H1 (cell line): ENCODE measurements at regions not wholly inside any gene's neighbourhood (a gene's known extent, or its start where the extent isn't known, plus 50 kb on each side); places are given as distances from the start of the nearest gene placed in this dataset.

ENCODE experiments used
- CTCF ChIA-PET: fragments of 300-600 bp; sonication (Branson Sonifier 250); formaldehyde crosslinking; loops from one replicate; lab custom pipeline; 2021; ENCODE audit not compliant: partially characterized antibody; lab: Charles Lee
- POLR2A ChIA-PET: fragments of 300-600 bp; sonication (Branson Sonifier 250); formaldehyde crosslinking; loops from one replicate; lab custom pipeline; 2021; ENCODE audit warnings: inconsistent platforms; ENCODE audit not compliant: partially characterized antibody; lab: Charles Lee
- DNase-seq, 2 experiments: peaks; one replicate each; pipeline versions ENCODE4 v3.0.0 to v3.0.0-alpha.2; 2010 to 2022; ENCODE audit warnings: low spot score in 2 of 2, low read depth in 1 of 2, mixed read lengths in 1 of 2
- FAIRE-seq: peaks from 2 replicates; lab custom pipeline; 2011; peaks lifted over from hg19 to GRCh38; lab: Jason Lieb, UNC
- H2AFZ ChIP-seq: 2 replicates; pipeline ENCODE4 v1.8.1; 2012; ENCODE audit warnings: low read length, inconsistent platforms
- H2AK5ac ChIP-seq: 2 replicates; pipeline ENCODE4 v1.6.1; 2013; ENCODE audit warnings: low read depth, low read length
- H2BK120ac ChIP-seq: replicated peaks from 2 replicates; pipeline ENCODE3; 2013; ENCODE audit warnings: low read depth, low read length, inconsistent platforms
- H2BK12ac ChIP-seq: 2 replicates; pipeline ENCODE4 v1.6.1; 2013; ENCODE audit warnings: low read depth, low read length
- H2BK15ac ChIP-seq: 2 replicates; pipeline ENCODE4 v1.6.1; 2013; ENCODE audit warnings: low read length
- H2BK20ac ChIP-seq: 2 replicates; pipeline ENCODE4 v1.6.1; 2013; ENCODE audit warnings: low read length
- H2BK5ac ChIP-seq: 2 replicates; pipeline ENCODE4 v1.6.1; 2013; ENCODE audit warnings: low read depth, low read length
- H3K14ac ChIP-seq: 2 replicates; pipeline ENCODE4 v1.6.1; 2013; ENCODE audit warnings: inconsistent platforms; ENCODE audit not compliant: insufficient read length
- H3K18ac ChIP-seq: 2 replicates; pipeline ENCODE4 v1.6.1; 2013; ENCODE audit warnings: low read length; ENCODE audit errors: extremely low read depth
- H3K23ac ChIP-seq: 2 replicates; pipeline ENCODE4 v1.6.1; 2013; ENCODE audit warnings: inconsistent platforms; ENCODE audit not compliant: insufficient read length
- H3K23me2 ChIP-seq: 2 replicates; pipeline ENCODE4 v1.6.1; 2013; ENCODE audit warnings: low read depth, low read length
- H3K27ac ChIP-seq: 2 replicates; pipeline ENCODE4 v1.6.1; 2011; ENCODE audit warnings: low read depth, low read length, inconsistent platforms
- H3K27me3 ChIP-seq, 4 experiments: replicated peaks in 1 of 4; 1 replicate in 1 of 4; 2 replicates in 3 of 4; pipeline versions ENCODE4 v1.6.1 to v1.8.1; 2011 to 2013; ENCODE audit warnings: low read length in 3 of 4, mild to moderate bottlenecking in 3 of 4, inconsistent platforms in 2 of 4, mixed read lengths in 2 of 4, moderate library complexity in 1 of 4; ENCODE audit not compliant: control insufficient read depth in 3 of 4, insufficient read depth in 3 of 4; ENCODE audit errors: extremely low read depth in 1 of 4
- H3K36me3 ChIP-seq, 4 experiments: 2 replicates each; pipeline versions ENCODE4 v1.6.1 to v1.8.1; 2011 to 2013; ENCODE audit warnings: mild to moderate bottlenecking in 4 of 4, low read length in 3 of 4, moderate library complexity in 2 of 4, control low read depth in 1 of 4, inconsistent platforms in 1 of 4; ENCODE audit not compliant: insufficient read depth in 4 of 4, control insufficient read depth in 2 of 4
- H3K4ac ChIP-seq: replicated peaks from 2 replicates; pipeline ENCODE3; 2013; ENCODE audit warnings: low read length, low read depth, mixed read lengths, inconsistent platforms; ENCODE audit not compliant: insufficient read length
- H3K4me1 ChIP-seq, 4 experiments: replicated peaks in 1 of 4; 1 replicate in 1 of 4; 2 replicates in 3 of 4; pipeline versions ENCODE4 v1.6.1 to v1.8.1; 2011 to 2013; ENCODE audit warnings: low read length in 3 of 4, inconsistent platforms in 2 of 4, mixed read lengths in 1 of 4; ENCODE audit not compliant: insufficient read depth in 4 of 4, control insufficient read depth in 3 of 4
- H3K4me2 ChIP-seq, 2 experiments: 2 replicates each; pipeline versions ENCODE4 v1.6.1 to v1.8.1; 2011 to 2013; ENCODE audit warnings: low read depth in 2 of 2, low read length in 2 of 2, control low read depth in 1 of 2, inconsistent platforms in 1 of 2, mild to moderate bottlenecking in 1 of 2; ENCODE audit not compliant: insufficient read depth in 1 of 2
- H3K4me3 ChIP-seq, 4 experiments: fragments of 200-600, 300-600 bp in 1 of 4; sonication (generic), shearing (Covaris generic), sonication (Bioruptor Twin) in 1 of 4; 2 replicates each; pipeline versions ENCODE4 v1.5.1 to v1.8.1; 2011 to 2016; ENCODE audit warnings: low read length in 4 of 4, low read depth in 3 of 4, control low read depth in 2 of 4, inconsistent platforms in 2 of 4, mild to moderate bottlenecking in 2 of 4, mixed read lengths in 1 of 4, moderate library complexity in 1 of 4; ENCODE audit not compliant: insufficient read depth in 2 of 4; ENCODE audit errors: extremely low read depth in 1 of 4
- H3K56ac ChIP-seq: replicated peaks from 2 replicates; pipeline ENCODE3; 2013; ENCODE audit warnings: low read depth, mild to moderate bottlenecking, mixed read lengths, low read length, inconsistent platforms; ENCODE audit not compliant: insufficient read length
- H3K79me1 ChIP-seq: 2 replicates; pipeline ENCODE4 v1.6.1; 2013; ENCODE audit warnings: low read depth, low read length, control low read depth
- H3K79me2 ChIP-seq, 2 experiments: 2 replicates each; pipeline versions ENCODE4 v1.6.1 to v1.8.1; 2012 to 2013; ENCODE audit warnings: low read length in 2 of 2, mild to moderate bottlenecking in 2 of 2, inconsistent platforms in 1 of 2; ENCODE audit not compliant: insufficient read depth in 2 of 2, control insufficient read depth in 1 of 2
- H3K9ac ChIP-seq, 4 experiments: replicated peaks in 1 of 4; 1 replicate in 1 of 4; 2 replicates in 3 of 4; pipeline versions ENCODE4 v1.6.1 to v1.8.1; 2011 to 2013; ENCODE audit warnings: low read depth in 3 of 4, low read length in 3 of 4, control low read depth in 2 of 4, mild to moderate bottlenecking in 2 of 4, moderate library complexity in 2 of 4, inconsistent platforms in 1 of 4; ENCODE audit errors: extremely low read depth in 1 of 4
- H3K9me3 ChIP-seq, 2 experiments: 2 replicates each; pipeline versions ENCODE4 v1.6.1 to v1.8.1; 2012 to 2013; ENCODE audit warnings: mild to moderate bottlenecking in 2 of 2, moderate library complexity in 2 of 2, control low read depth in 1 of 2, inconsistent platforms in 1 of 2, low read depth in 1 of 2, low read length in 1 of 2, mixed read lengths in 1 of 2; ENCODE audit not compliant: insufficient read depth in 2 of 2
- H4K20me1 ChIP-seq, 2 experiments: replicated peaks in 1 of 2; 2 replicates each; pipeline versions ENCODE3 to v1.8.1; 2011 to 2013; ENCODE audit warnings: inconsistent platforms in 2 of 2, low read length in 2 of 2, mild to moderate bottlenecking in 1 of 2; ENCODE audit not compliant: insufficient read depth in 2 of 2, control insufficient read depth in 1 of 2
- H4K5ac ChIP-seq: 2 replicates; pipeline ENCODE4 v1.6.1; 2013; ENCODE audit warnings: low read length, low read depth, mixed read lengths, inconsistent platforms; ENCODE audit not compliant: insufficient read length
- H4K8ac ChIP-seq: 2 replicates; pipeline ENCODE4 v1.8.0; 2013; ENCODE audit warnings: mild to moderate bottlenecking, moderate library complexity, low read length, inconsistent platforms; ENCODE audit not compliant: insufficient read depth; ENCODE audit errors: extremely low read depth
- H4K91ac ChIP-seq: replicated peaks from 2 replicates; pipeline ENCODE3; 2013; ENCODE audit warnings: low read length, mixed read lengths, inconsistent platforms; ENCODE audit not compliant: insufficient read length
- BACH1 ChIP-seq: IDR thresholded peaks from 2 replicates; pipeline ENCODE4 v1.6.1; 2012; ENCODE audit warnings: low read length, improper control_type of control experiment
- BCL11A ChIP-seq, 2 experiments: IDR thresholded peaks; one replicate each; pipeline ENCODE4 v1.6.1; 2011; ENCODE audit warnings: low read depth in 2 of 2, low read length in 2 of 2, mild to moderate bottlenecking in 2 of 2
- CBX8 ChIP-seq: fragments of 300-800, 300-1000 bp; sonication (generic); IDR thresholded peaks from 2 replicates; pipeline ENCODE4 v1.7.1; 2016; ENCODE audit warnings: low read depth, low read length, borderline replicate concordance
- CHD2 ChIP-seq: IDR thresholded peaks from 2 replicates; pipeline ENCODE4 v1.6.1; 2012; ENCODE audit warnings: low read length, improper control_type of control experiment
- EGR1 ChIP-seq: IDR thresholded peaks from 2 replicates; pipeline ENCODE4 v1.6.1; 2011; ENCODE audit warnings: low read depth, low read length, borderline replicate concordance
- EP300 ChIP-seq, 2 experiments: IDR thresholded peaks; 1 replicate in 1 of 2; 2 replicates in 1 of 2; pipeline ENCODE4 v1.6.1; 2011 to 2012; ENCODE audit warnings: low read depth in 2 of 2, low read length in 2 of 2, mild to moderate bottlenecking in 2 of 2, borderline replicate concordance in 1 of 2, inconsistent platforms in 1 of 2, moderate library complexity in 1 of 2
- EZH2 ChIP-seq: fragments of 200-600 bp; sonication (generic); IDR thresholded peaks from 2 replicates; pipeline ENCODE4 v1.7.1; 2012; ENCODE audit warnings: low read depth, mild to moderate bottlenecking, moderate library complexity, low read length, inconsistent platforms; ENCODE audit not compliant: severe bottlenecking
- RNF2 ChIP-seq: fragments of 200-900, 300-1000 bp; sonication (generic); IDR thresholded peaks from 2 replicates; pipeline ENCODE4 v1.7.1; 2016; ENCODE audit warnings: borderline replicate concordance, low read depth, mild to moderate bottlenecking, antibody characterized with exemption, low read length; ENCODE audit not compliant: poor library complexity, severe bottlenecking; ENCODE audit errors: missing control alignments
- SAP30 ChIP-seq: fragments of 300-600 bp; sonication (generic); IDR thresholded peaks from 2 replicates; pipeline ENCODE4 v1.7.1; 2012; ENCODE audit warnings: low read length, moderate library complexity, mild to moderate bottlenecking, inconsistent platforms; ENCODE audit not compliant: insufficient read depth, insufficient replicate concordance
- SIN3A ChIP-seq, 2 experiments: IDR thresholded peaks in 1 of 2; conservative IDR thresholded peaks in 1 of 2; 2 replicates each; pipeline ENCODE4 v1.6.1; 2011 to 2012; ENCODE audit warnings: low read length in 2 of 2, improper control_type of control experiment in 1 of 2, low read depth in 1 of 2, mild to moderate bottlenecking in 1 of 2
- SP2 ChIP-seq: IDR thresholded peaks from 2 replicates; pipeline ENCODE4 v1.6.1; 2012; ENCODE audit warnings: mild to moderate bottlenecking, low read length, inconsistent platforms
- TBP ChIP-seq: IDR thresholded peaks from 2 replicates; pipeline ENCODE4 v1.6.1; 2011; ENCODE audit warnings: low read depth, low read length, improper control_type of control experiment
- WGBS, 2 experiments: shearing (Covaris generic) in 1 of 2; methylation state at CpG; one replicate each; pipeline versions ENCODE4 v1.1.6 to v1.1.7; 2013 to 2015; ENCODE audit warnings: low lambda C conversion rate in 2 of 2, mixed read lengths in 2 of 2, inconsistent platforms in 1 of 2, low coverage in 1 of 2, missing lambda C conversion rate in 1 of 2; ENCODE audit not compliant: insufficient replicate concordance in 2 of 2, insufficient coverage in 1 of 2, insufficient read length in 1 of 2; ENCODE audit errors: extremely low coverage in 1 of 2, missing lambda C conversion rate in 1 of 2; 5-methylcytosine and 5-hydroxymethylcytosine counted together
- TF ChIP-seq, protein P1 (sequence below): IDR thresholded peaks from 2 replicates; pipeline ENCODE4 v1.6.1; 2011; ENCODE audit warnings: low read depth, mild to moderate bottlenecking, low read length; ENCODE audit not compliant: insufficient read depth

DNA sequence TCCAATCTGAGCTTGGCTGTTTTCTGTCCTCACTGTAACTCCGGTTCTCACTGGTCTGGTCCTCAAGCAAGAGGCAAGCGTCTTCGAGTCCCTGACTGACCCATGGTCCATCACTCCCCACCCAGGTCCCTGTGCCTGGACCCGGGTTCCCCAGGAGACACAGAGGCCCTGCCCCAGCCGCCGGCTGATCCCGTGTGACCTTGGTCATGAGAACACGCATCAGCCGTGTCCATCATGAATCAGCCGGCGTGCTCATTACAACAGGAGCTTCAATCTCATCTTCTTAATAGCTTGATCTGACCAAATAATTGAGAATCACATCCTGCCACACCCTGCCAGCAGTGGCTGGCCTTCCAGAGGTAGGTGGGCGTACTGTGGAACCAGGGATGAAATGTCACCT is 545.1 kb downstream of the BRD1 start:
- H2BK5ac ChIP-seq: no peak overlapping the region
- TF ChIP-seq CBX8: no peak
- TF ChIP-seq RNF2: no peak
- TF ChIP-seq, protein P1, sequence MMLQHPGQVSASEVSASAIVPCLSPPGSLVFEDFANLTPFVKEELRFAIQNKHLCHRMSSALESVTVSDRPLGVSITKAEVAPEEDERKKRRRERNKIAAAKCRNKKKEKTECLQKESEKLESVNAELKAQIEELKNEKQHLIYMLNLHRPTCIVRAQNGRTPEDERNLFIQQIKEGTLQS: no peak
- no peak for TF ChIP-seq CHD2
- no peak for TF ChIP-seq BCL11A (IDR thresholded peaks at IDR 0.05; ENCODE audit: low read depth in 2 of 2, low read length in 2 of 2)
- no peak for TF ChIP-seq TBP
- no peak for TF ChIP-seq EP300 (IDR thresholded peaks at IDR 0.05; ENCODE audit: borderline replicate concordance in 1 of 2, low read depth in 2 of 2, low read length in 2 of 2)
- no peak for TF ChIP-seq SAP30
- TF ChIP-seq EZH2: no peak
- TF ChIP-seq EGR1: no peak
- no peak for TF ChIP-seq BACH1
- TF ChIP-seq SP2: no peak
- no peak for TF ChIP-seq SIN3A (conservative IDR thresholded peaks at IDR 0.05 in 1 of 2, IDR thresholded peaks at IDR 0.05 in 1 of 2; ENCODE audit: low read depth in 1 of 2, low read length in 2 of 2)

More for the DNA sequence above, 545.1 kb downstream of the BRD1 start:
- ChIA-PET POLR2A (no interaction called here), CTCF (interaction anchor here (0.6 kb wide), 2 partner anchors 26 to 136 kb away, joined by 3 read pairs; no protein-coding TSS in a partner anchor)
- Histone ChIP-seq H3K4me2 (no peak overlapping the region), H3K4ac (no peak overlapping the region), H4K8ac (no peak overlapping the region), H4K20me1 (no peaks in the 10 kb centered on the region), H4K5ac (no peak overlapping the region), H2AFZ (no peak overlapping the region), H3K4me1 (no peaks in the 10 kb centered on the region; a peak in 1 of 7 replicates), H3K56ac (no peak overlapping the region), H3K23me2 (no peaks in the 10 kb centered on the region), H3K14ac (no peak overlapping the region), H3K9me3 (no peaks in the 10 kb centered on the region), H2BK20ac (no peak overlapping the region), H2BK15ac (no peak overlapping the region), H3K18ac (no peak overlapping the region), H2AK5ac (no peak overlapping the region), H3K36me3 (no peaks in the 10 kb centered on the region), H2BK120ac (no peak overlapping the region), H4K91ac (no peak overlapping the region), H3K4me3 (no peak overlapping the region), H2BK12ac (no peak overlapping the region), H3K23ac (no peak overlapping the region), H3K79me2 (no peaks in the 10 kb centered on the region), H3K79me1 (no peaks in the 10 kb centered on the region), H3K9ac (no peak overlapping the region), H3K27ac (no peak overlapping the region), H3K27me3 (no peaks in the 10 kb centered on the region)
- WGBS, 2 experiments: 93% methylated on average over 12 of the region's 12 CpGs; no CpG with 5 or more reads in 1 of the 2 experiments
- FAIRE-seq: no peak
- DNase-seq: no peak
